WTC11 (cell line): ENCODE measurements at regions not wholly inside any gene's neighbourhood (a gene's known extent, or its start where the extent isn't known, plus 50 kb on each side); places are given as distances from the start of the nearest gene placed in this dataset.

Source experiments
- ATAC-seq: fragments of 200-7000 bp; cut with Tn5 transposase; 2 replicates; pipeline ENCODE4 v1.10.0; 2021; ENCODE audit warnings: mild to moderate bottlenecking, moderate library complexity
- CTCF ChIA-PET: fragments of 300-600 bp; sonication (Branson Sonifier 250); formaldehyde crosslinking; loops from one replicate; lab custom pipeline; 2021; ENCODE audit warnings: antibody characterized with exemption; lab: Charles Lee
- POLR2A ChIA-PET: fragments of 350-600 bp; sonication (Branson Sonifier 250); formaldehyde crosslinking; loops from one replicate; lab custom pipeline; 2021; ENCODE audit warnings: antibody characterized with exemption; lab: Charles Lee
- DNase-seq: peaks from one replicate; pipeline ENCODE4 v3.0.0; 2021; ENCODE audit warnings: low spot score
- H3K27ac Mint-ChIP-seq: 2 replicates; pipeline ENCODE4 v1.8.0; 2021; ENCODE audit warnings: mixed read lengths
- H3K27me3 Mint-ChIP-seq: 2 replicates; pipeline ENCODE4 v1.8.0; 2021; ENCODE audit warnings: low read depth, mild to moderate bottlenecking, moderate library complexity, mixed read lengths
- H3K36me3 Mint-ChIP-seq: 2 replicates; pipeline ENCODE4 v1.8.0; 2021; ENCODE audit warnings: mixed read lengths
- H3K4me1 Mint-ChIP-seq: 2 replicates; pipeline ENCODE4 v1.8.0; 2022; ENCODE audit warnings: mixed read lengths
- H3K4me3 Mint-ChIP-seq: 2 replicates; pipeline ENCODE4 v1.8.0; 2021; ENCODE audit warnings: mild to moderate bottlenecking, moderate library complexity, mixed read lengths
- H3K9me3 Mint-ChIP-seq: 2 replicates; pipeline ENCODE4 v1.8.0; 2021; ENCODE audit warnings: mixed read lengths
- CBFB ChIP-seq: sonication (generic); formaldehyde crosslinking; IDR thresholded peaks from 2 replicates; pipeline ENCODE4 v1.8.1; 2022; ENCODE audit warnings: mild to moderate bottlenecking, low read depth, missing genetic modification reagents
- CREM ChIP-seq: sonication (generic); formaldehyde crosslinking; IDR thresholded peaks from 2 replicates; pipeline ENCODE4 v1.8.1; 2022; ENCODE audit warnings: mild to moderate bottlenecking, missing genetic modification reagents, moderate library complexity
- E2F5 ChIP-seq: sonication (generic); formaldehyde crosslinking; IDR thresholded peaks from 2 replicates; pipeline ENCODE4 v1.8.1; 2022; ENCODE audit warnings: mild to moderate bottlenecking, moderate library complexity, missing genetic modification reagents
- ESRRA ChIP-seq: sonication (generic); formaldehyde crosslinking; IDR thresholded peaks from 2 replicates; pipeline ENCODE4 v1.8.1; 2022; ENCODE audit warnings: mild to moderate bottlenecking, missing genetic modification reagents, borderline replicate concordance
- FOXP4 ChIP-seq: sonication (generic); formaldehyde crosslinking; IDR thresholded peaks from 2 replicates; pipeline ENCODE4 v1.8.0; 2022; ENCODE audit warnings: mild to moderate bottlenecking, missing genetic modification reagents
- GABPB1 ChIP-seq: sonication (generic); formaldehyde crosslinking; IDR thresholded peaks from 2 replicates; pipeline ENCODE4 v1.8.1; 2023; ENCODE audit warnings: mild to moderate bottlenecking, missing genetic modification reagents
- HMGXB4 ChIP-seq: sonication (generic); formaldehyde crosslinking; IDR thresholded peaks from 2 replicates; pipeline ENCODE4 v1.8.1; 2023; ENCODE audit warnings: mild to moderate bottlenecking, moderate library complexity, missing genetic modification reagents
- JUN ChIP-seq: sonication (generic); formaldehyde crosslinking; IDR thresholded peaks from 2 replicates; pipeline ENCODE4 v1.8.0; 2023; ENCODE audit warnings: mild to moderate bottlenecking, missing genetic modification reagents
- NFE2L1 ChIP-seq: sonication (generic); formaldehyde crosslinking; IDR thresholded peaks from 2 replicates; pipeline ENCODE4 v1.8.1; 2023; ENCODE audit warnings: missing genetic modification reagents
- RELA ChIP-seq: sonication (generic); formaldehyde crosslinking; IDR thresholded peaks from 2 replicates; pipeline ENCODE4 v1.8.1; 2022; ENCODE audit warnings: missing genetic modification reagents, mild to moderate bottlenecking, borderline replicate concordance
- SMAD3 ChIP-seq: sonication (generic); formaldehyde crosslinking; IDR thresholded peaks from 2 replicates; pipeline ENCODE4 v1.8.0; 2022; ENCODE audit warnings: missing genetic modification reagents, mild to moderate bottlenecking, borderline replicate concordance
- ZBTB21 ChIP-seq: sonication (generic); formaldehyde crosslinking; IDR thresholded peaks from 2 replicates; pipeline ENCODE4 v1.8.1; 2023; ENCODE audit warnings: mild to moderate bottlenecking, missing genetic modification reagents, borderline replicate concordance
- ZNF396 ChIP-seq: fragments of 250-450 bp; sonication (Bioruptor Pico); IDR thresholded peaks from 2 replicates; pipeline ENCODE4 v1.8.0; 2021; ENCODE audit warnings: mild to moderate bottlenecking, moderate library complexity, borderline replicate concordance
- ZNF416 ChIP-seq: fragments of 250-450 bp; sonication (Bioruptor Pico); IDR thresholded peaks from 2 replicates; pipeline ENCODE4 v1.9.0; 2021; ENCODE audit warnings: mild to moderate bottlenecking, inconsistent platforms
- ZNF512 ChIP-seq: sonication (generic); formaldehyde crosslinking; IDR thresholded peaks from 2 replicates; pipeline ENCODE4 v1.8.1; 2022; ENCODE audit warnings: missing genetic modification reagents, borderline replicate concordance
- TF ChIP-seq, protein P1 (sequence below): sonication (generic); formaldehyde crosslinking; IDR thresholded peaks from 2 replicates; pipeline ENCODE4 v1.8.0; 2023; ENCODE audit warnings: mild to moderate bottlenecking, missing genetic modification reagents
- TF ChIP-seq, protein P2 (sequence below): fragments of 250-450 bp; sonication (Bioruptor Pico); IDR thresholded peaks from 2 replicates; pipeline ENCODE4 v1.9.0; 2021; ENCODE audit warnings: mild to moderate bottlenecking
- TF ChIP-seq, protein P3 (sequence below): sonication (generic); formaldehyde crosslinking; IDR thresholded peaks from 2 replicates; pipeline ENCODE4 v1.8.1; 2022; ENCODE audit warnings: low read depth, missing genetic modification reagents, borderline replicate concordance

- ChIA-PET POLR2A (no interaction called here), CTCF (no interaction called here)
- Mint-ChIP-seq H3K9me3 (no peaks in the 10 kb centered on the region), H3K27ac (no peak overlapping the region), H3K36me3 (no peaks in the 10 kb centered on the region), H3K27me3 (no peaks in the 10 kb centered on the region), H3K4me3 (no peak overlapping the region), H3K4me1 (peaks cover 35% of the 10 kb centered on the region)
- TF ChIP-seq ZNF396 (CRISPR knock-in tag) (no peak), ZNF512 (no peak), E2F5 (CRISPR knock-in tag) (no peak), GABPB1 (CRISPR knock-in tag) (no peak), RELA (CRISPR knock-in tag) (no peak), CREM (no peak), ZBTB21 (CRISPR knock-in tag) (no peak), HMGXB4 (CRISPR knock-in tag) (no peak), CBFB (CRISPR knock-in tag) (no peak), NFE2L1 (no peak), JUN (CRISPR knock-in tag) (no peak), SMAD3 (CRISPR knock-in tag) (no peak), FOXP4 (no peak)
- TF ChIP-seq, protein P1, sequence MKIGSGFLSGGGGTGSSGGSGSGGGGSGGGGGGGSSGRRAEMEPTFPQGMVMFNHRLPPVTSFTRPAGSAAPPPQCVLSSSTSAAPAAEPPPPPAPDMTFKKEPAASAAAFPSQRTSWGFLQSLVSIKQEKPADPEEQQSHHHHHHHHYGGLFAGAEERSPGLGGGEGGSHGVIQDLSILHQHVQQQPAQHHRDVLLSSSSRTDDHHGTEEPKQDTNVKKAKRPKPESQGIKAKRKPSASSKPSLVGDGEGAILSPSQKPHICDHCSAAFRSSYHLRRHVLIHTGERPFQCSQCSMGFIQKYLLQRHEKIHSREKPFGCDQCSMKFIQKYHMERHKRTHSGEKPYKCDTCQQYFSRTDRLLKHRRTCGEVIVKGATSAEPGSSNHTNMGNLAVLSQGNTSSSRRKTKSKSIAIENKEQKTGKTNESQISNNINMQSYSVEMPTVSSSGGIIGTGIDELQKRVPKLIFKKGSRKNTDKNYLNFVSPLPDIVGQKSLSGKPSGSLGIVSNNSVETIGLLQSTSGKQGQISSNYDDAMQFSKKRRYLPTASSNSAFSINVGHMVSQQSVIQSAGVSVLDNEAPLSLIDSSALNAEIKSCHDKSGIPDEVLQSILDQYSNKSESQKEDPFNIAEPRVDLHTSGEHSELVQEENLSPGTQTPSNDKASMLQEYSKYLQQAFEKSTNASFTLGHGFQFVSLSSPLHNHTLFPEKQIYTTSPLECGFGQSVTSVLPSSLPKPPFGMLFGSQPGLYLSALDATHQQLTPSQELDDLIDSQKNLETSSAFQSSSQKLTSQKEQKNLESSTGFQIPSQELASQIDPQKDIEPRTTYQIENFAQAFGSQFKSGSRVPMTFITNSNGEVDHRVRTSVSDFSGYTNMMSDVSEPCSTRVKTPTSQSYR = no peak
- ATAC-seq = no peak
- no peak for DNase-seq
Measured at GRCh38 chr4:62550121-62550520, 1350.0 kb downstream of the ADGRL3 start.

GRCh38 chr4:62549601-62550000 lies 1349.5 kb downstream of the ADGRL3 start:
- H3K36me3 Mint-ChIP-seq = no peaks in the 10 kb centered on the region
- DNase-seq = no peak
- ChIA-PET POLR2A (no interaction called here), CTCF (no interaction called here)
- no peak for ATAC-seq
- H3K27me3 Mint-ChIP-seq = no peaks in the 10 kb centered on the region
- H3K4me3 Mint-ChIP-seq = no peak overlapping the region
- H3K27ac Mint-ChIP-seq = no peak overlapping the region
- H3K4me1 Mint-ChIP-seq = peaks cover 35% of the 10 kb centered on the region
- H3K9me3 Mint-ChIP-seq = no peaks in the 10 kb centered on the region
- TF ChIP-seq, protein P2, sequence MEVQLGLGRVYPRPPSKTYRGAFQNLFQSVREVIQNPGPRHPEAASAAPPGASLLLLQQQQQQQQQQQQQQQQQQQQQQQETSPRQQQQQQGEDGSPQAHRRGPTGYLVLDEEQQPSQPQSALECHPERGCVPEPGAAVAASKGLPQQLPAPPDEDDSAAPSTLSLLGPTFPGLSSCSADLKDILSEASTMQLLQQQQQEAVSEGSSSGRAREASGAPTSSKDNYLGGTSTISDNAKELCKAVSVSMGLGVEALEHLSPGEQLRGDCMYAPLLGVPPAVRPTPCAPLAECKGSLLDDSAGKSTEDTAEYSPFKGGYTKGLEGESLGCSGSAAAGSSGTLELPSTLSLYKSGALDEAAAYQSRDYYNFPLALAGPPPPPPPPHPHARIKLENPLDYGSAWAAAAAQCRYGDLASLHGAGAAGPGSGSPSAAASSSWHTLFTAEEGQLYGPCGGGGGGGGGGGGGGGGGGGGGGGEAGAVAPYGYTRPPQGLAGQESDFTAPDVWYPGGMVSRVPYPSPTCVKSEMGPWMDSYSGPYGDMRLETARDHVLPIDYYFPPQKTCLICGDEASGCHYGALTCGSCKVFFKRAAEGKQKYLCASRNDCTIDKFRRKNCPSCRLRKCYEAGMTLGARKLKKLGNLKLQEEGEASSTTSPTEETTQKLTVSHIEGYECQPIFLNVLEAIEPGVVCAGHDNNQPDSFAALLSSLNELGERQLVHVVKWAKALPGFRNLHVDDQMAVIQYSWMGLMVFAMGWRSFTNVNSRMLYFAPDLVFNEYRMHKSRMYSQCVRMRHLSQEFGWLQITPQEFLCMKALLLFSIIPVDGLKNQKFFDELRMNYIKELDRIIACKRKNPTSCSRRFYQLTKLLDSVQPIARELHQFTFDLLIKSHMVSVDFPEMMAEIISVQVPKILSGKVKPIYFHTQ (CRISPR knock-in tag) = no peak
- TF ChIP-seq, protein P3, sequence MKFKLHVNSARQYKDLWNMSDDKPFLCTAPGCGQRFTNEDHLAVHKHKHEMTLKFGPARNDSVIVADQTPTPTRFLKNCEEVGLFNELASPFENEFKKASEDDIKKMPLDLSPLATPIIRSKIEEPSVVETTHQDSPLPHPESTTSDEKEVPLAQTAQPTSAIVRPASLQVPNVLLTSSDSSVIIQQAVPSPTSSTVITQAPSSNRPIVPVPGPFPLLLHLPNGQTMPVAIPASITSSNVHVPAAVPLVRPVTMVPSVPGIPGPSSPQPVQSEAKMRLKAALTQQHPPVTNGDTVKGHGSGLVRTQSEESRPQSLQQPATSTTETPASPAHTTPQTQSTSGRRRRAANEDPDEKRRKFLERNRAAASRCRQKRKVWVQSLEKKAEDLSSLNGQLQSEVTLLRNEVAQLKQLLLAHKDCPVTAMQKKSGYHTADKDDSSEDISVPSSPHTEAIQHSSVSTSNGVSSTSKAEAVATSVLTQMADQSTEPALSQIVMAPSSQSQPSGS (CRISPR knock-in tag) = no peak
- TF ChIP-seq CREM (no peak), ZNF396 (CRISPR knock-in tag) (no peak), ESRRA (CRISPR knock-in tag) (no peak), ZNF416 (CRISPR knock-in tag) (no peak)
- TF ChIP-seq, protein P1 = no peak
